ENCODE measurements at regions not wholly inside any gene's neighbourhood (a gene's known extent, or its start where the extent isn't known, plus 50 kb on each side); places are given as distances from the start of the nearest gene placed in this dataset.
A peak's percentile ranks its signal among the peaks of the same experiment; 100 is the strongest.

DNA sequence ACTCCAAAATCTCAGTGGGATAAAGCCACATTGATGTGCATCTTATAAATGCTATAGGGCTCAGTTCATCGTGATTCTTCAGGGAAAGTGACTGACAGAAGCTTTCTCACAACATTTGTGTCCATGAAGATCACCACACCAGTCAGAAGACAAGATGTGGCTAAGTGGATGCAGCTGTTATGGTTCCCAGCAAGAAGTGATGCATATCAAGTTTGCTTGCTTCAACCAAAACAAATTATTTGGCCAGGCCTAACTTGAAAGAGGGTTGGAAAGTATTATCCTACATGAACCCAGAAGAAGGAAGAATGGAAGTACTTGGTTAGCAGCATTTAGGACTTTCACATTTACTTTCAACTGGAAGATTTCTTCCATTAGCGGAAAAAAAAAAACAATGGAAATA lies 210.0 kb upstream of the ACVR2A start:
- no peak overlapping the region for H3K4me3 ChIP-seq
- no peaks in the 10 kb centered on the region for H3K27me3 ChIP-seq
- peaks cover 0 to 13% (median 0%) of the 10 kb centered on the region in 4 donors for H3K4me1 ChIP-seq
- no peaks in the 10 kb centered on the region for H3K36me3 ChIP-seq
- H3K27ac ChIP-seq: no peak overlapping the region
- no peaks in the 10 kb centered on the region for H3K9me3 ChIP-seq
- no peak for TF ChIP-seq POLR2A (IDR thresholded peaks at IDR 0.05)
- TF ChIP-seq, protein P1, sequence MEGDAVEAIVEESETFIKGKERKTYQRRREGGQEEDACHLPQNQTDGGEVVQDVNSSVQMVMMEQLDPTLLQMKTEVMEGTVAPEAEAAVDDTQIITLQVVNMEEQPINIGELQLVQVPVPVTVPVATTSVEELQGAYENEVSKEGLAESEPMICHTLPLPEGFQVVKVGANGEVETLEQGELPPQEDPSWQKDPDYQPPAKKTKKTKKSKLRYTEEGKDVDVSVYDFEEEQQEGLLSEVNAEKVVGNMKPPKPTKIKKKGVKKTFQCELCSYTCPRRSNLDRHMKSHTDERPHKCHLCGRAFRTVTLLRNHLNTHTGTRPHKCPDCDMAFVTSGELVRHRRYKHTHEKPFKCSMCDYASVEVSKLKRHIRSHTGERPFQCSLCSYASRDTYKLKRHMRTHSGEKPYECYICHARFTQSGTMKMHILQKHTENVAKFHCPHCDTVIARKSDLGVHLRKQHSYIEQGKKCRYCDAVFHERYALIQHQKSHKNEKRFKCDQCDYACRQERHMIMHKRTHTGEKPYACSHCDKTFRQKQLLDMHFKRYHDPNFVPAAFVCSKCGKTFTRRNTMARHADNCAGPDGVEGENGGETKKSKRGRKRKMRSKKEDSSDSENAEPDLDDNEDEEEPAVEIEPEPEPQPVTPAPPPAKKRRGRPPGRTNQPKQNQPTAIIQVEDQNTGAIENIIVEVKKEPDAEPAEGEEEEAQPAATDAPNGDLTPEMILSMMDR (IDR thresholded peaks at IDR 0.05): no peak
- DNase-seq: no peak

DNA sequence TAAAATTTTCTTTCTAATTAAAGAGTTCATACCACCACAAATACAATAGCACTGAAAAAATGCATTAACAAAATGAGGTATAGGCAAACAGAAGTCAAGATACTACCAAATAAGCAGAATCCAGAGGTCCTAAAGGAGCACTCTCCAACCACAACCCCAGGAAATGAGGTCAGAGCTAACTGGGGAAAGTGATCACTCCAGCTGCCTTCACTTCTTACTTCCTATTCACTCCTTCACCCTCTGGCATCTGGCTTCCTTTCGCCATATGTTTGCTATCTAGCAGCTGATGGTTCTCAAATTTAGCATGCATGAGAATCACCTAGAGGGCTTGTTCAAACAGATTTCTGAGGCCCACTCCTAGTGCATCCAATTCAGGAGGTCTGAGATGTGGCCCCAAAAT lies 212.6 kb upstream of the ACVR2A start:
- H3K27ac ChIP-seq: no peak overlapping the region
- no peak overlapping the region for H3K4me3 ChIP-seq
- no peak for DNase-seq
- H3K36me3 ChIP-seq: no peaks in the 10 kb centered on the region
- H3K4me1 ChIP-seq: peaks cover 0 to 13% (median 0%) of the 10 kb centered on the region in 4 donors
- H3K27me3 ChIP-seq: no peaks in the 10 kb centered on the region
- TF ChIP-seq POLR2A (IDR thresholded peaks at IDR 0.05): no peak
- TF ChIP-seq, protein P1 (IDR thresholded peaks at IDR 0.05): no peak
- H3K9me3 ChIP-seq: no peaks in the 10 kb centered on the region

DNA sequence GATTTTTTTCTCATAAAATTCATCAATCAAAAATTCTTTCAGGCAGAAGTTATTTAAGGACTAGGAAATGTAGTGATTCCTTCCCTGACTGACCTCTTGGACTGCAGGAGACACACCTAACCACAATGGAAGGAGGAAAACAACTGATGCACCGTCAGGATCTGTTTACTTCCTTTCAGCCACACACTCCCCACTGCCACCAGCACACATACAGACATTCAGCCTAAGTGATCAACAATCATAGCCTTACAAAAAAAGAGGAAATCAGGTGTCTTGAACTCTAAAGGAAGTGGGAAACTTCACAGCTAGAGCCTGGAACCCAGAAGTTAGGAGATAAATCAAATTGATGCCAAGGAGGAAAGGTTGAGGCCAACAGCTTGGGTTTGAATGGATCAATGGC lies 213.5 kb upstream of the ACVR2A start:
- TF ChIP-seq, protein P1 (IDR thresholded peaks at IDR 0.05): no peak
- TF ChIP-seq POLR2A (IDR thresholded peaks at IDR 0.05): no peak
- H3K27me3 ChIP-seq: no peaks in the 10 kb centered on the region
- peak in 1 of 3 donors; percentile 66 for DNase-seq
- no peaks in the 10 kb centered on the region for H3K9me3 ChIP-seq
- peaks cover 0 to 6% (median 0%) of the 10 kb centered on the region in 4 donors for H3K4me1 ChIP-seq
- H3K36me3 ChIP-seq: no peaks in the 10 kb centered on the region
- H3K27ac ChIP-seq: peak overlapping the region in 2 of 4 donors; percentile 0 to 14
- H3K4me3 ChIP-seq: no peak overlapping the region

DNA sequence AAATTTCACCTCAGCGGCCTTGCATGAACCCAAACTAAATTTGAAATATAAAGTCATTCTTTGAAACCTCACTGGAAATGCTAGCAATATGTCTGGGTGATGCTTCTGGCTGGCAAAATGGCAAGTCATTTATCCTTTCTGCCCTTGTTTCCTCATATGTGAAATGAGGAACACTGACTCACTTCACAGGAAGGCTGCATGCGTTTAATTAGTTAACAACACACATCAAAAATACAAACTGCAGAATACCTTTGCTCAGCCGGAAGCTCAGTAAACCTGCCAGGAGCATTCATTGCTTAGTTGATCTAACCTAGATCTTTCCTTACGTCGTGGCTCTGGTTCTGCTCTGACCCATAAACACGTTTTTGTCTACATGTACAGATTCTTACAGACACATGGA lies 214.2 kb upstream of the ACVR2A start:
- no peak for TF ChIP-seq POLR2A (IDR thresholded peaks at IDR 0.05)
- TF ChIP-seq, protein P1 (IDR thresholded peaks at IDR 0.05): no peak
- Histone ChIP-seq H3K27ac (peak overlapping the region in 3 of 4 donors; percentile 14 to 29 (median 23)), H3K9me3 (no peaks in the 10 kb centered on the region), H3K4me1 (no peaks in the 10 kb centered on the region), H3K4me3 (no peak overlapping the region), H3K27me3 (no peaks in the 10 kb centered on the region), H3K36me3 (no peaks in the 10 kb centered on the region)
- DNase-seq: peak in 1 of 3 donors; percentile 49

DNA sequence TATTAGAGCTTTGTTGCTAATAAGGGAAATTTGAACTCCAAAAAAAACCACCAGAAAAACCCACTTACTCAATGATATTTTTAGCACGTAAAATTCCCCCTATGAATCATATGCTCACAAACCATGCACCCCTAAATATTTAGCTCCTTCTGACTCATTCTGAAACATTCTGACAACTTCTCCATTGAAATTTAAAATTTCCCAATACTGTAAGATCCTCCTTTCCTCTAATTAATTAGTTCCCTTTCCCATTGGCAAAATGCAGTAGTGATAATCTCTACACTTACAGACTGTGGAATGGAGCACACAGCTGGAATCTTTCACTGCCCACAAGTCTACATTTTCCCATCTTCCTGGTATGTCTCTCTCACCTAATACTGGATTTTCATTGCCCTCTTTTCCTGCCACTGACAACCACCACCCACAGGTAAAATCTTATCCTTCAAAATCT lies 215.8 kb upstream of the ACVR2A start:
- Histone ChIP-seq H3K4me3 (no peak overlapping the region), H3K27ac (no peak overlapping the region), H3K36me3 (no peaks in the 10 kb centered on the region), H3K27me3 (no peaks in the 10 kb centered on the region), H3K9me3 (no peaks in the 10 kb centered on the region), H3K4me1 (no peaks in the 10 kb centered on the region)
- DNase-seq: no peak
- TF ChIP-seq, protein P1 (IDR thresholded peaks at IDR 0.05): no peak
- no peak for TF ChIP-seq POLR2A (IDR thresholded peaks at IDR 0.05)

DNA sequence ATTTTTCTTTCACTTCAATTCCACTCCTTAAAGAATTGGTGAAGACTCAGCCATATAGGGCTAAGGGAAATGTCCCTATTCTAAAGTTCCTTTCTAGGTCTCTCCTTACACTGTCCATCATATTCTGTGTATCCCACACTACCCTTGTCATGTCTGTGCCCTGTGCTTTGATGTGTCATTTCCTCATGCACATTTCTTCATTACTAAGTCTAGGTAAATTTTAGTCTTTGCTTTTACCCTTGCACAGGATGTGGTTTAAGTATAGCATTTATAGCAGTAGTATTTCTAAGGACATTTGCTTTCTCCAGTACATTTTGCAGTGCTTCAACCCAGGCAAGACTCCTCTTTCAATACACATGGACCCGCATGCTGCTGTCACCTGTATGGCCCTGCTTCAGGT lies 221.5 kb upstream of the ACVR2A start:
- Histone ChIP-seq H3K9me3 (no peaks in the 10 kb centered on the region), H3K27ac (no peak overlapping the region), H3K36me3 (no peaks in the 10 kb centered on the region), H3K4me3 (no peak overlapping the region), H3K27me3 (no peaks in the 10 kb centered on the region), H3K4me1 (no peaks in the 10 kb centered on the region)
- no peak for DNase-seq
- TF ChIP-seq POLR2A (IDR thresholded peaks at IDR 0.05): no peak
- TF ChIP-seq, protein P1 (IDR thresholded peaks at IDR 0.05): no peak

Measured in Peyer's patch (tissue), 4 donors.